Activated CD4-positive, alpha-beta T cell treated with anti-CD3 and anti-CD28 coated beads for 4 hours (primary cell): ENCODE measurements at regions not wholly inside any gene's neighbourhood (a gene's known extent, or its start where the extent isn't known, plus 50 kb on each side); places are given as distances from the start of the nearest gene placed in this dataset.
A peak's percentile ranks its signal among the peaks of the same experiment; 100 is the strongest.

Experiments used
- DNase-seq, 2 donors: peaks; one replicate each; pipeline ENCODE4 v3.0.0-alpha.2; 2020

- no peak for DNase-seq
These were observed 137.9 kb upstream of the HES1 start for GRCh38 chr3:193998123-193998448.

GRCh38 chr3:193998628-193999195 lies 137.2 kb upstream of the HES1 start:
- no peak for DNase-seq

- DNase-seq, result no peak
These were observed 135.8 kb upstream of the HES1 start for GRCh38 chr3:194000100-194000499.

GRCh38 chr3:194000712-194001111 lies 135.2 kb upstream of the HES1 start:
- DNase-seq, result no peak

- no peak for DNase-seq
These were observed 134.1 kb upstream of the HES1 start for GRCh38 chr3:194001728-194002459.

GRCh38 chr3:194003114-194004057 lies 132.6 kb upstream of the HES1 start:
- peak in 1 of 2 donors; percentile 4 for DNase-seq

GRCh38 chr3:194005930-194006501 lies 129.9 kb upstream of the HES1 start:
- no peak for DNase-seq

- DNase-seq, result no peak
These were observed 128.2 kb upstream of the HES1 start for GRCh38 chr3:194007592-194008337.

GRCh38 chr3:194009019-194009418 lies 126.9 kb upstream of the HES1 start:
- no peak for DNase-seq

GRCh38 chr3:194009892-194010533 lies 125.9 kb upstream of the HES1 start:
- no peak for DNase-seq

- DNase-seq, result no peak
These were observed 124.1 kb upstream of the HES1 start for GRCh38 chr3:194011807-194012206.

- no peak for DNase-seq
These were observed 122.0 kb upstream of the HES1 start for GRCh38 chr3:194013928-194014327.

- DNase-seq, result no peak
These were observed 121.2 kb upstream of the HES1 start for GRCh38 chr3:194014756-194015155.

- no peak for DNase-seq
These were observed 116.4 kb upstream of the HES1 start for GRCh38 chr3:194019398-194020165.

- no peak for DNase-seq
These were observed 113.9 kb upstream of the HES1 start for GRCh38 chr3:194022052-194022451.

GRCh38 chr3:194022816-194023215 lies 113.1 kb upstream of the HES1 start:
- no peak for DNase-seq

GRCh38 chr3:194023501-194024280 lies 112.3 kb upstream of the HES1 start:
- no peak for DNase-seq

- DNase-seq, result no peak
These were observed 110.8 kb upstream of the HES1 start for GRCh38 chr3:194025119-194025518.

GRCh38 chr3:194025951-194026350 lies 110.0 kb upstream of the HES1 start:
- no peak for DNase-seq

- DNase-seq, result no peak
These were observed 107.4 kb upstream of the HES1 start for GRCh38 chr3:194028434-194029004.
